HCT116 (cell line): ENCODE measurements at regions not wholly inside any gene's neighbourhood (a gene's known extent, or its start where the extent isn't known, plus 50 kb on each side); places are given as distances from the start of the nearest gene placed in this dataset.

Experiments used
- ATAC-seq: fragments of 200-7000 bp; cut with Tn5 transposase; 2 replicates; pipeline ENCODE4 v1.9.1; 2020; ENCODE audit warnings: mild to moderate bottlenecking, moderate library complexity
- BruUV-seq: library from RNA; stranded (reverse); fragments of 400-500 nt; replicated peaks from 2 replicates; lab custom pipeline; 2021; lab: Mats Ljungman, UMichigan
- CTCF ChIA-PET: fragments of 300-600 bp; sonication (Branson Sonifier 250); formaldehyde crosslinking; loops from one replicate; lab custom pipeline; 2021; ENCODE audit warnings: antibody characterized with exemption; lab: Charles Lee
- POLR2A ChIA-PET: fragments of 300-600, 350-600 bp; sonication (Branson Sonifier 250); formaldehyde crosslinking; loops from one replicate; lab custom pipeline; 2021; ENCODE audit warnings: antibody characterized with exemption; lab: Charles Lee
- RAD21 ChIA-PET, 2 experiments: fragments of 300-600 bp; sonication (Branson Sonifier 250); formaldehyde crosslinking; loops; one replicate each; lab custom pipeline; 2023; ENCODE audit warnings: low total read pairs in 2 of 2; ENCODE audit not compliant: uncharacterized antibody in 2 of 2, unreplicated experiment in 2 of 2, low non-redundant PET in 1 of 2; lab: Charles Lee
- DNase-seq: peaks from one replicate; pipeline ENCODE4 v3.0.0-alpha.2; 2010; ENCODE audit warnings: low read depth, low spot score
- H2AFZ ChIP-seq: fragments of 200-600 bp; shearing (Covaris generic), sonication (generic); 2 replicates; pipeline ENCODE4 v1.6.1; 2017; ENCODE audit warnings: low read depth, mixed run types, mixed read lengths, antibody characterized with exemption, low read length; ENCODE audit not compliant: poor library complexity, severe bottlenecking
- H3K27ac ChIP-seq: 2 replicates; pipeline ENCODE4 v1.5.1; 2012; ENCODE audit warnings: low read depth, low read length
- H3K27me3 ChIP-seq: fragments of 200-600 bp; sonication (generic); 2 replicates; pipeline ENCODE4 v1.6.1; 2016; ENCODE audit warnings: mixed run types, low read length, mixed read lengths; ENCODE audit not compliant: insufficient read depth
- H3K36me3 ChIP-seq, 2 experiments: fragments of 200-500 bp in 1 of 2; fragments of 200-600 bp in 1 of 2; sonication (Bioruptor generic) in 1 of 2; sonication (generic) in 1 of 2; 2 replicates each; pipeline versions ENCODE4 v1.5.1 to v1.6.1; 2014 to 2016; ENCODE audit warnings: low read length in 2 of 2, inconsistent platforms in 1 of 2, mixed read lengths in 1 of 2, mixed run types in 1 of 2; ENCODE audit not compliant: insufficient read depth in 2 of 2, control insufficient read depth in 1 of 2
- H3K4me1 ChIP-seq, 2 experiments: fragments of 200-600 bp in 1 of 2; sonication (generic) in 1 of 2; 2 replicates each; pipeline versions ENCODE4 v1.5.1 to v1.6.1; 2012 to 2017; ENCODE audit warnings: low read length in 2 of 2, inconsistent platforms in 1 of 2, mild to moderate bottlenecking in 1 of 2, mixed read lengths in 1 of 2, mixed run types in 1 of 2, moderate library complexity in 1 of 2; ENCODE audit not compliant: insufficient read depth in 2 of 2, control insufficient read depth in 1 of 2
- H3K4me2 ChIP-seq: fragments of 200-600 bp; sonication (generic); 2 replicates; pipeline ENCODE4 v1.6.1; 2017; ENCODE audit warnings: mixed run types, low read length, mixed read lengths
- H3K4me3 ChIP-seq, 2 experiments: fragments of 200-600 bp in 1 of 2; sonication (generic) in 1 of 2; replicated peaks in 1 of 2; 2 replicates each; pipeline ENCODE4 v1.5.1; 2011 to 2016; ENCODE audit warnings: low read length in 2 of 2, control low read depth in 1 of 2, low read depth in 1 of 2, mild to moderate bottlenecking in 1 of 2, mixed read lengths in 1 of 2, mixed run types in 1 of 2
- H3K79me2 ChIP-seq: fragments of 200-600 bp; sonication (generic); 2 replicates; pipeline ENCODE4 v1.6.1; 2017; ENCODE audit warnings: mild to moderate bottlenecking, mixed run types, low read length, moderate library complexity, mixed read lengths; ENCODE audit not compliant: insufficient read depth
- H3K9ac ChIP-seq: fragments of 200-600 bp; sonication (generic); 2 replicates; pipeline ENCODE4 v1.6.1; 2016; ENCODE audit warnings: low read length, mixed read lengths
- H3K9me2 ChIP-seq: fragments of 200-600 bp; sonication (generic), shearing (Covaris generic); 2 replicates; pipeline ENCODE4 v1.6.1; 2017; ENCODE audit warnings: mixed run types, mild to moderate bottlenecking, moderate library complexity; ENCODE audit not compliant: insufficient read depth
- H3K9me3 ChIP-seq, 2 experiments: fragments of 200-500 bp in 1 of 2; fragments of 200-600 bp in 1 of 2; sonication (Bioruptor generic) in 1 of 2; sonication (generic) in 1 of 2; 2 replicates each; pipeline ENCODE4 v1.6.1; 2014 to 2017; ENCODE audit warnings: low read length in 2 of 2, mixed read lengths in 2 of 2, inconsistent platforms in 1 of 2, low read depth in 1 of 2, mild to moderate bottlenecking in 1 of 2, mixed run types in 1 of 2, moderate library complexity in 1 of 2; ENCODE audit not compliant: control insufficient read depth in 1 of 2, insufficient read depth in 1 of 2
- H4K20me1 ChIP-seq: fragments of 200-600 bp; sonication (generic), shearing (Covaris generic); 2 replicates; pipeline ENCODE4 v1.6.1; 2017; ENCODE audit warnings: mixed run types, mild to moderate bottlenecking, moderate library complexity; ENCODE audit not compliant: insufficient read depth
- CEBPB ChIP-seq: IDR thresholded peaks from 2 replicates; pipeline ENCODE4 v1.6.1; 2012; ENCODE audit warnings: low read depth
- ELF1 ChIP-seq: IDR thresholded peaks from 2 replicates; pipeline ENCODE4 v1.6.1; 2012; ENCODE audit warnings: low read depth, borderline replicate concordance
- EZH2 ChIP-seq: fragments of 200-600 bp; sonication (generic); IDR thresholded peaks from 2 replicates; pipeline ENCODE4 v1.6.1; 2017; ENCODE audit warnings: antibody characterized with exemption, mixed run types
- POLR2A ChIP-seq: IDR thresholded peaks from 2 replicates; pipeline ENCODE4 v1.7.0; 2011; ENCODE audit warnings: borderline replicate concordance; ENCODE audit not compliant: insufficient read depth, insufficient read length; ENCODE audit errors: extremely low read depth
- POLR2AphosphoS5 ChIP-seq: IDR thresholded peaks from 2 replicates; pipeline ENCODE4 v1.6.1; 2011; ENCODE audit warnings: mild to moderate bottlenecking, low read depth, low read length, moderate library complexity
- RAD21 ChIP-seq: IDR thresholded peaks from 2 replicates; pipeline ENCODE4 v1.6.1; 2012; ENCODE audit warnings: low read depth, mild to moderate bottlenecking
- SIN3A ChIP-seq: IDR thresholded peaks from 2 replicates; pipeline ENCODE4 v1.6.1; 2012; ENCODE audit warnings: low read depth
- SP1 ChIP-seq: IDR thresholded peaks from 2 replicates; pipeline ENCODE4 v1.6.1; 2012; ENCODE audit warnings: low read depth
- TCF7L2 ChIP-seq: IDR thresholded peaks from 2 replicates; pipeline ENCODE4 v1.7.0; 2011; ENCODE audit warnings: borderline replicate concordance, inconsistent platforms; ENCODE audit not compliant: insufficient read depth, insufficient read length; ENCODE audit errors: extremely low read depth
- YY1 ChIP-seq: IDR thresholded peaks from 2 replicates; pipeline ENCODE4 v1.6.1; 2011; ENCODE audit warnings: low read length, low read depth, moderate library complexity, mild to moderate bottlenecking; ENCODE audit not compliant: insufficient replicate concordance; ENCODE audit errors: extremely low read depth
- ZNF274 ChIP-seq: fragments of 200-500 bp; sonication (Bioruptor generic); IDR thresholded peaks from 2 replicates; pipeline ENCODE4 v1.6.1; 2014; ENCODE audit warnings: mild to moderate bottlenecking, low read depth, low read length, inconsistent platforms
- intact Hi-C: fragments of 100-400 bp; cut with micrococcal nuclease; formaldehyde crosslinking; loops from 2 replicates; pipeline ENCODE4 v1.10.0; 2022
- TF ChIP-seq, protein P1 (sequence below): IDR thresholded peaks from 2 replicates; pipeline ENCODE4 v1.6.1; 2011; ENCODE audit warnings: mild to moderate bottlenecking, low read length, moderate library complexity; ENCODE audit not compliant: insufficient replicate concordance; ENCODE audit errors: extremely low read depth
- TF ChIP-seq, protein P2 (sequence below), 3 experiments: fragments of 200-600 bp in 1 of 3; sonication (generic) in 1 of 3; IDR thresholded peaks in 2 of 3; conservative IDR thresholded peaks in 1 of 3; 2 replicates each; pipeline ENCODE4 v1.5.1; 2012 to 2017; ENCODE audit warnings: low read depth in 2 of 3, low read length in 2 of 3, antibody characterized with exemption in 1 of 3, borderline replicate concordance in 1 of 3, control low read depth in 1 of 3, mild to moderate bottlenecking in 1 of 3, mixed read lengths in 1 of 3, mixed run types in 1 of 3, moderate library complexity in 1 of 3; ENCODE audit not compliant: insufficient read depth in 1 of 3

DNA sequence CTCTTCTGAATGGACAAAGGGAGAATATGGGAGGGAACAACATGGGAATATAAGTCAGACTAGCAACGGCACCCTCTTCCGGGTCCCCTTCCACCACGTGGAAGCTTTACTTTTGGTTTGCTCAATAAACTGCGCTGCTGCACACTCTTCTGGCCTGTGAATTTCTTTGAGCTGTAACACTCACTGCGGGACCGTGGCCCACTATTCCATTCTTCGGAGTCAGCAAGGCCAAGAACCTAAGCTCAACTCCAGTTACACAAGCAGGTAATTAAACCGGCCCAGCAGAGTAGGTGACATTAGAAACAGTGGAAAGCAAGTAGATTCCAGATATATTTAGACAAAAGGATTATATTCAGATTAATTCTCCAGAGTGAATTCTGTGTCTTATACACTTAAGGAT lies 697.4 kb upstream of the NXPH2 start (continued):
- TF ChIP-seq SIN3A (no peak), ZNF274 (no peak)

DNA sequence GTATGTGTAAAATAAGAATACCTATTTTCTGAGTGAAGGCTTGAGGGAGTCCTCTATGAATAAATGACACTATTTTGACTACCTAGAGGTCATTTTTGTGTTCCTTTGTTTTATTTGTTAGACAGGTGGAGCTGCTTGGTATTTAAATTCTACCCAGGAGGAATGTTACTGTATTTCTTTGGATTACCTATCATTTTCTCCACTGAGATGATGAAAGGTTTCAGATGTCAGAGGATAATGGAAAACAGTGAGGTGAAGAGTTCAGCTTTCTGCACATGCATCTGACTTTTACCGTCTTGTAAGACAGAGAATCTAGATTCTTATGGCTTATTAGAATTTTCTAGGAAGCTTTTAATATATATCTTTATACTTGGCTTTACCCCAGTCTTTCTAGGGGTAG lies 689.8 kb upstream of the NXPH2 start:
- POLR2A ChIA-PET: no interaction called here
- Histone ChIP-seq H3K4me3 (no peak overlapping the region), H3K36me3 (no peaks in the 10 kb centered on the region), H4K20me1 (no peaks in the 10 kb centered on the region), H3K4me1 (no peaks in the 10 kb centered on the region), H3K9ac (no peak overlapping the region), H3K27ac (no peak overlapping the region)
- no peak for ATAC-seq
- intact Hi-C loops: no loop called here
- BruUV-seq: no TSS peak
- no peak for DNase-seq
- no peak for TF ChIP-seq ELF1
- TF ChIP-seq, protein P1, sequence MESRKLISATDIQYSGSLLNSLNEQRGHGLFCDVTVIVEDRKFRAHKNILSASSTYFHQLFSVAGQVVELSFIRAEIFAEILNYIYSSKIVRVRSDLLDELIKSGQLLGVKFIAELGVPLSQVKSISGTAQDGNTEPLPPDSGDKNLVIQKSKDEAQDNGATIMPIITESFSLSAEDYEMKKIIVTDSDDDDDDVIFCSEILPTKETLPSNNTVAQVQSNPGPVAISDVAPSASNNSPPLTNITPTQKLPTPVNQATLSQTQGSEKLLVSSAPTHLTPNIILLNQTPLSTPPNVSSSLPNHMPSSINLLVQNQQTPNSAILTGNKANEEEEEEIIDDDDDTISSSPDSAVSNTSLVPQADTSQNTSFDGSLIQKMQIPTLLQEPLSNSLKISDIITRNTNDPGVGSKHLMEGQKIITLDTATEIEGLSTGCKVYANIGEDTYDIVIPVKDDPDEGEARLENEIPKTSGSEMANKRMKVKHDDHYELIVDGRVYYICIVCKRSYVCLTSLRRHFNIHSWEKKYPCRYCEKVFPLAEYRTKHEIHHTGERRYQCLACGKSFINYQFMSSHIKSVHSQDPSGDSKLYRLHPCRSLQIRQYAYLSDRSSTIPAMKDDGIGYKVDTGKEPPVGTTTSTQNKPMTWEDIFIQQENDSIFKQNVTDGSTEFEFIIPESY: no peak
- no peak for TF ChIP-seq YY1
- no peak for TF ChIP-seq EZH2
- no peak for TF ChIP-seq TCF7L2
- TF ChIP-seq, protein P2, sequence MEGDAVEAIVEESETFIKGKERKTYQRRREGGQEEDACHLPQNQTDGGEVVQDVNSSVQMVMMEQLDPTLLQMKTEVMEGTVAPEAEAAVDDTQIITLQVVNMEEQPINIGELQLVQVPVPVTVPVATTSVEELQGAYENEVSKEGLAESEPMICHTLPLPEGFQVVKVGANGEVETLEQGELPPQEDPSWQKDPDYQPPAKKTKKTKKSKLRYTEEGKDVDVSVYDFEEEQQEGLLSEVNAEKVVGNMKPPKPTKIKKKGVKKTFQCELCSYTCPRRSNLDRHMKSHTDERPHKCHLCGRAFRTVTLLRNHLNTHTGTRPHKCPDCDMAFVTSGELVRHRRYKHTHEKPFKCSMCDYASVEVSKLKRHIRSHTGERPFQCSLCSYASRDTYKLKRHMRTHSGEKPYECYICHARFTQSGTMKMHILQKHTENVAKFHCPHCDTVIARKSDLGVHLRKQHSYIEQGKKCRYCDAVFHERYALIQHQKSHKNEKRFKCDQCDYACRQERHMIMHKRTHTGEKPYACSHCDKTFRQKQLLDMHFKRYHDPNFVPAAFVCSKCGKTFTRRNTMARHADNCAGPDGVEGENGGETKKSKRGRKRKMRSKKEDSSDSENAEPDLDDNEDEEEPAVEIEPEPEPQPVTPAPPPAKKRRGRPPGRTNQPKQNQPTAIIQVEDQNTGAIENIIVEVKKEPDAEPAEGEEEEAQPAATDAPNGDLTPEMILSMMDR (IDR thresholded peaks at IDR 0.05 in 2 of 3, conservative IDR thresholded peaks at IDR 0.05 in 1 of 3; ENCODE audit: borderline replicate concordance in 1 of 3, insufficient read depth in 1 of 3, low read depth in 2 of 3, low read length in 2 of 3): no peak
- TF ChIP-seq POLR2A: no peak
- no peak for TF ChIP-seq RAD21
- TF ChIP-seq SP1: no peak
- no peak for TF ChIP-seq CEBPB
- TF ChIP-seq POLR2AphosphoS5: no peak
- TF ChIP-seq SIN3A: no peak
- TF ChIP-seq, all 23 proteins: peak for 0
- Histone ChIP-seq H3K27me3 (no peaks in the 10 kb centered on the region), H2AFZ (no peak overlapping the region), H3K79me2 (no peaks in the 10 kb centered on the region), H3K9me3 (no peaks in the 10 kb centered on the region), H3K9me2 (no peaks in the 10 kb centered on the region), H3K4me2 (no peak overlapping the region)
- CTCF ChIA-PET: interaction anchor here (0.7 kb wide), 1 partner anchor 8 kb away, joined by 3 read pairs; no protein-coding TSS in a partner anchor
- RAD21 ChIA-PET: no interaction called here
